Urothelium cell line (cell line): ENCODE measurements at regions not wholly inside any gene's neighbourhood (a gene's known extent, or its start where the extent isn't known, plus 50 kb on each side); places are given as distances from the start of the nearest gene placed in this dataset.
"Not testable (repeated sequence)": the region's sequence is repeated elsewhere in the genome, so short reads cannot be mapped to it uniquely, and the experiment has no call there.

Experiments
- DNase-seq: peaks from one replicate; pipeline ENCODE4 v3.0.0; 2011; ENCODE audit warnings: low spot score, mixed read lengths
- FAIRE-seq: peaks from 2 replicates; lab custom pipeline; 2011; peaks lifted over from hg19 to GRCh38; lab: Jason Lieb, UNC

DNA sequence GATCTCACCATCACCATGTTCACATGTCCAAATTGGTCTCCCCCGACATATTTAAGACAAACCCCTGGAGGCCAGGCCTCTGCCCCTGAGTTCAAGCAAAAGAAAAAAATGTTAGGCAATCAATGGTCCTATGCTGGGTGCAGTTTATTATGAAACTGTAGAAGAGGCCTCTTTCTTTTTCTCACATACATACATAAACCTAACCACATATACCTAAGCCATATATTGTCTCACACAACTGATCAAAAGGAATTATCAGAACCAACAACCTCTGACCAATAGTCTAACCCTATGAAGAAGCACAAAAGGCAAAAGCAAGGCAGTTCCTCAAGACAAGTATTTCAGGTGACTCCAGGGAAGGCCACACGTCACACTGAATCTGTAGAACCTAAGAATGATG is 49.9 kb downstream of the ILRUN start:
- no peak for FAIRE-seq

DNA sequence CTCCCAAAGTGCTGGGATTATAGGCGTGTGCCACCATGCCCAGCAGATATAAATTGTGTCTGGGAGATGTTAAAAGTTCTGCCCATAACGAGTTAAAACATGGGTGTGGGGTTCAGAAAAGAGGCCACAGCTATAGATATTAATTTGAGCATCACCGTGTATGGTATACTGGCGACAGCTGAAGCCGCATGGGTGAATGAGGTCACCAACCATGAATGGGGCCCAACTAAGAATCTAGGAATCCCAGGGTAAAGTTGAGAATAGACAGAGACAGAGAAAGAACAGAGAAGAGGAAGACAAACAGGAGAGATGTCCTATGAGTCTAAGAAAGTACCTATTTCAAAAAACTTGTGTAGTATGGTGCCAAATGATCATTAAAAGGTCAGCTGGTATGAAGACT is 50.9 kb downstream of the ILRUN start:
- DNase-seq (no peak), FAIRE-seq (no peak)

More for the DNA sequence above, 49.9 kb downstream of the ILRUN start:
- no peak for DNase-seq

DNA sequence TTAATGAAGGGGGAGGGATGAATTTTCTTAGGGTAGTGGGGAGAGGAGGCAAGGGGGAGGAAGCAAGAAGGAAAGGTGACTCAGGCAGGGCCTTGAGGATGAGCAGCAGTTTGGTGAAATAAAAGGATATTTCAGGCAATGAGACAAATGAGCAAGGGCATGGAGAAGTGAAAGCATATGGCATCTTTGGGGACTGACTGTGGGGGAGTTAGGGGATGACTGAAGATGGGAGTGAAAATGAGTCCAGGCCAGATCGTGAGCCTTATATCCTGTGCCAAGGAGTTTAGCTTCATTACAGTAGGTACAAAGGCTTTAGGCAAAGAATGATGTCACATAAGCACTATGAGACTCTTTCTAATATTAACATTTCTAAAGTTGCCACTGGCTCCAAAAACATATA is 51.9 kb downstream of the ILRUN start:
- FAIRE-seq, result no peak
- no peak for DNase-seq

DNA sequence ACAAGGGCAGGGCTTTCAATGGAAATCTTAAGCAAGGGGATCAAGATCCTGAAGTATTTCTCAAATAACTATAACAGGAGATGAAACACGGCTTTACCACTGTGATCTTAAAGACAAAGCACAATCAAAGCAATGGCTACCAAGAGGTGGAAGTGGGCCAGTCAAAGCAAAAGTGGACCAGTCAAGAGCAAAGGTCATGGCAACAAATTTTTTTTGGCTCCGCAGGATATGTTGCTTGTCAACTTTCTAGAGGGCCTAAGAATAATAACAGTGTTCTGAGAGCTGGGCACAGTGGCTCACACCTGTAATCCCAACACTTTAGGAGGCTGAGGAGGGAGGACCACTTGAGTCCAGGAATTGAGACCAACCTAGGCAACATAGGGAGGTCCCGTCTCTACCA is 54.1 kb downstream of the ILRUN start:
- FAIRE-seq, result no peak

DNA sequence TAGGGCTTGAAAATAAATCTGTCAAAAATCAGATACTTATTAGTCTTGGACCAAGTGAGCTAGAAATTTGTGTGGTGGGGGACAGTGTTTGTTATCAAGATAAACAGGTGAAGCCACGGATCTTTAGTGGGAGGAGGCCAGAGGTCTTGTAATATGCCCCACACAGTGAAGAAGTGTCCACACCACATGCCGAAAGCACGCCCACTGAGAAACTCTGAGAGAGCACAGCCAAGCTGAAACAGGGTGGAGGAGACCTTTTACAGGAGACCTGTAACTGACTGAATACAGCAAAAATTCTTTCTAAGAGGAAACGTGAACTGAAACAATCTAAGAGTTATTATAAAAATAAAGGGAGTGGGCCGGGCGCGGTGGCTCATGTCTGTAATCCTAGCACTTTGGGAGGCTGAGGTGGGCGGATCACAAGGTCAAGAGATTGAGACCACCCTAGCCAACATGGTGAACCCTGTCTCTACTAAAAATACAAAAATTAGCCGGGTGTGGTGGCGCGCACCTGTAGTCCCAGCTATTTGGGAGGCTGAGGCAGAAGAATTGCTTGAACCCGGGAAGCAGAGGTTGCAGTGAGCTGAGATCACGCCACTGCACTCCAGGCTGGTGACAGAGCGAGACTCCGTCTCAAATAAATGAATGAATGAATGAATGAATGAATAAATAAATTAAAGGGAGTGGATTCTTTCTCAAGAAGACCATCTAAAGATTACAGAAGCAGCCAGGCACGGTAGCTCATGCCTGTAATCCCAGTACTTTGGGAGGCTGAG is 56.3 kb downstream of the ILRUN start:
- FAIRE-seq, DNase-seq: not testable (repeated sequence)

More for the DNA sequence above, 54.1 kb downstream of the ILRUN start:
- no peak for DNase-seq

GRCh38 chr6:34638834-34639736 is 57.5 kb downstream of the ILRUN start:
- DNase-seq (no peak), FAIRE-seq (no peak)

DNA sequence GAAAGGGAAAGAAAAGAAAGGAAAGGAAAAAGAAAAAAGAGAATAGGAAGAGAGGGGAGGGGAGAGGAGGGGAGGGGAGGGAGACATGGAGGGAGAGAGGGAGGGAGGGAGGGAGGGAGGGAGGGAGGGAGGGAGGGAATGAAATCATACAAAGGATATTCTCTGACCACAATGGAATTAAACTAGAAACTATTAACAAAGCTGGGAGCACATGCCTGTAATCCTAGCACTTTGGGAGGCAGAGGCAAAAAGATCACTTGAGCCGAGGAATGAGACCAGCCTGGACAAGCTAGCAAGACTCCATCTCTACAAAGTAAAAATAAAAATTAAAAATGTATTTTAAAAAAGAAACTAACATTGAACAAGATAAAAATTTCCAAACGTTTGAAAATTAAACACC is 62.8 kb downstream of the ILRUN start:
- FAIRE-seq (no peak), DNase-seq (no peak)

DNA sequence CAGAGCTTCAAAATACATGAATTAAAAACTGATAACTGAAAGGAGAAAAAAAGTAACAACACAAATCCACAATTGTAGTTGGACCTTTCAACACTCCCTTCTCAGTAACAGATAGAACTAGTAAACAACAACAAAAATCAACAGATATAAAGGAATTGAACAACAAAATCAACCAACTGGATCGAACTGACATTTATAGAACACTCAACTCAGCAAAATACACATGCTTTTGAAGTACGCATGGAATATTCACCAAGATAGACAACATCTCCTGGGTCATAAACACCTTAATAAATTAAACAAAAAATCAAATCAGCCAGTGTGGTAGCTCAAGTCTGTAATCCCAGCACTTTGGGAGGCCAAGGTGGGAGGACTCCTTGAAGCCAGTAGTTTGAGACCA is 63.3 kb downstream of the ILRUN start:
- DNase-seq (no peak), FAIRE-seq (no peak)

DNA sequence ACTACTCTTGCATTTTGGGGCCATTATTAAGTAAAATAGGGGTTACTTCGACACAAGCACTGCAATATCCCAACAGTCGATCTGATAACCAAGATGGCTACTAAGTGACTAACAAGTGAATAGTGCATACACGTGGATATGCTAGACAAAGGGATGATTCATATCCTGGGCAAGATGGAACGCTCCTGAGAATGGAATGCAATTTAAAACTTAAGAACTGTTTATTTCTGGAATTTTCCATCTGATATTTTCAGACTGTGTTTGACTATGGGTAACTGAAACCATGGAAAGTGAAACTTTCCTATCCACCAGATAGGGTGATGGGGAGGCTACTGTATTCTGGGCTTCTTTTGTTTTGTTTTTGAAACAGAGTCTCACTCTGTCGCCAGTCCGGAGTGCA is 66.5 kb downstream of the ILRUN start:
- DNase-seq (peak; percentile 48), FAIRE-seq (no peak)

- FAIRE-seq, result no peak
Observed at GRCh38 chr6:34627296-34627695, 69.3 kb downstream of the ILRUN start.

DNA sequence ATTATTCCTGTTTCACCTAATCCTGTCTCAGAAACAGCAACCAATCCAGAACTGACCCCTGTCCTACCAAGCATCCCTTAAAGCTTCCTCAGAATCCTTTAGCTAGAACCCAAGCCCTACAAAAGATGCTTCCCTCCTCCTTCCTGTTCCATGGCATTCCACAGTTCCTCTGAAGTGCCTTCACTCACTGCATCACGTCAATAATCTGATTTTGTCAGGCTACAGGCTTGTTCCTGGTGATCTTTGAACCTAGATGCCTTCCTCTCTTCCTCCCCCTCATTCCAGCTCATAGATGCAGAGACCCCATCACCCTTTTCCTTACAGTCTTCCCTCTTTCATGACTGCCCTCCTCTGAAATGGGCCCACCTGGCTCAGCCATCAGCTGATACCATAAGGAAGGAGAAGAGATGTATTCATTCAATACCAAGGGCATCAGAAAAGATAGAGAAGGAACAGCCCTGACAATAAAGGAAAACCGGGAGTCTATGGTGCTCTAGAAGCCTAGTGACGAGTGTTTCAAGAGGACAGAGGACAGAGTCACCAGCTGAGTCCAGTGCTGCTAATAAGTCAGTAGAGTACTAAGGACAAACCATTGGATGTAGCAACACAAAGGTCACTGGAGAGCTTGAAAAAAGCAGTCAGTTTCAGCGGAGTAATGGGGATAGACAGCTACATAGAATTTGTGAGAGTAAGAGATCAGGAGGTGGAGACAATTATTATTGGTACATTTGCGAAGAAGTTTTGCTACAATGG is 62.5 kb upstream of the SPDEF start:
- FAIRE-seq, result no peak
- DNase-seq, result no peak

More at GRCh38 chr6:34627296-34627695, 69.3 kb downstream of the ILRUN start:
- DNase-seq, result no peak

DNA sequence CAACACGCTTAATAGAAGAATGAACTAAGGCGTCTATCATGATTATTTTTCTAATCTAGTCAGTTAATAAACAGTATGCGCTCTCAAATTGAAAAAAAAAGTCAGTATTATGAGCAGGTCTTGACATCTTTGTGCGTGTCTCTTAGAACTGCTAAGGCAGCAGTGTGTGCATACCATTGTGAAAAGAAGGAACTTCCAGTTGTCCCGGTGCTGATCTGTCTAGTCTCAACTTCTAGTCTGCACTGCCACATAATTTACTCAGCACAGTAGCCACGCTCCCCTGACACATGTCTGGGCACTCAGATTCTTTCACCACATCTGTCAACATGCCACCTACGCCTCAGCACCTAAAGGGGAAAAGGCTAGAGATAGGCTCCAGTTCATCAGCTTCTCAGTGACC is 61.1 kb upstream of the SPDEF start:
- DNase-seq (no peak), FAIRE-seq (no peak)

- DNase-seq (no peak), FAIRE-seq (no peak)
Observed at GRCh38 chr6:34616227-34616585, 60.1 kb upstream of the SPDEF start.

GRCh38 chr6:34615574-34616226 is 59.6 kb upstream of the SPDEF start:
- no peak for FAIRE-seq
- DNase-seq, result no peak

DNA sequence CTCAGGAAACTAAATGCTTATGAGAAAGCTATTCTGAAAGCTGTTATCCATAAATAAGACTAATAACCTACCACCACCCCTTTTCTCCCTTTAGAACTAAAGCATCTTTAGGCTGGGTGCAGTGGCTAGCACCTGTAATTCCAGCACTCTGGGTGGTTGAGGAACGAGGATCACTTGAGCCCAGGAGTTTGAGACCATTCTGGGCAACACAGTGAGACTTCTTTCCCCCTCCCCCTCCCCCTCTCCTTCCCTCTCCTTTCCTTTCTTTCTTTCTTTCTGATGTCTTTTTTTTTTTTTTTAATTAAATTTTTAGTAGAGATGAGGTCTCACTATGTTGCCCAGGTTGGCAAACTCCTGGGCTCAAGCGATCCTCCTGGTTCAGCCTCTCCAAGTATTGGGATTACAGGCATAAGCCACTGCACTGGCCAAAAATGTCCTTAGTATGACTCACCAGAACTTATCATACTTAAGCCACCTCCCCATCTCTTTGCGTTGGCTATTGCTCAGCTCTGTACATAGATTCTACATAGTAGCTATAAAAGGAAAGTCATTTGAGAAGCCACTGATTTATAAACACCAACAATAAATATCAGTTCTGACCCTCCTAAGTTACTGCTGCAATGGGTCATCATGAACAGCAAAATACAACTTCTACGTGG is 54.8 kb upstream of the SPDEF start:
- no peak for FAIRE-seq
- DNase-seq, result peak; percentile 38

GRCh38 chr6:34608321-34609091 is 52.4 kb upstream of the SPDEF start:
- FAIRE-seq, result no peak

GRCh38 chr6:34606477-34607265 is 50.5 kb upstream of the SPDEF start:
- FAIRE-seq (no peak), DNase-seq (no peak)

More at GRCh38 chr6:34608321-34609091, 52.4 kb upstream of the SPDEF start:
- DNase-seq, result no peak
